Neural cell (in vitro differentiated cells): ENCODE measurements at regions not wholly inside any gene's neighbourhood (a gene's known extent, or its start where the extent isn't known, plus 50 kb on each side); places are given as distances from the start of the nearest gene placed in this dataset.

Source experiments
- CTCF ChIP-seq: fragments of 450-650 bp; IDR thresholded peaks from 2 replicates; pipeline ENCODE4 v1.5.1; 2014; ENCODE audit warnings: antibody characterized with exemption, mild to moderate bottlenecking, moderate library complexity; ENCODE audit not compliant: poor library complexity, severe bottlenecking
- EP300 ChIP-seq: fragments of 450-650 bp; conservative IDR thresholded peaks from 2 replicates; pipeline ENCODE4 v1.6.1; 2014; ENCODE audit warnings: antibody characterized with exemption, mild to moderate bottlenecking, moderate library complexity; ENCODE audit not compliant: poor library complexity, severe bottlenecking
- EZH2 ChIP-seq: fragments of 200-600, 300-800 bp; shearing (Covaris generic), sonication (generic); IDR thresholded peaks from 2 replicates; pipeline ENCODE4 v1.6.1; 2014; ENCODE audit warnings: antibody characterized with exemption, low read length, borderline replicate concordance, mild to moderate bottlenecking; ENCODE audit not compliant: insufficient read depth, poor library complexity, severe bottlenecking
- POLR2AphosphoS5 ChIP-seq: IDR thresholded peaks from 2 replicates; pipeline ENCODE4 v1.6.1; 2012
- REST ChIP-seq: IDR thresholded peaks from 2 replicates; pipeline ENCODE4 v1.6.1; 2012; ENCODE audit warnings: borderline replicate concordance
- TAF1 ChIP-seq: IDR thresholded peaks from 2 replicates; pipeline ENCODE4 v1.6.1; 2012; ENCODE audit warnings: low read depth

GRCh38 chr9:28915202-28915930 is 1342.1 kb upstream of the C9orf72 start:
- TF ChIP-seq CTCF (no peak), EZH2 (no peak), POLR2AphosphoS5 (no peak), EP300 (no peak), REST (no peak), TAF1 (no peak)
